ENCODE measurements at regions not wholly inside any gene's neighbourhood (a gene's known extent, or its start where the extent isn't known, plus 50 kb on each side); places are given as distances from the start of the nearest gene placed in this dataset.

DNA sequence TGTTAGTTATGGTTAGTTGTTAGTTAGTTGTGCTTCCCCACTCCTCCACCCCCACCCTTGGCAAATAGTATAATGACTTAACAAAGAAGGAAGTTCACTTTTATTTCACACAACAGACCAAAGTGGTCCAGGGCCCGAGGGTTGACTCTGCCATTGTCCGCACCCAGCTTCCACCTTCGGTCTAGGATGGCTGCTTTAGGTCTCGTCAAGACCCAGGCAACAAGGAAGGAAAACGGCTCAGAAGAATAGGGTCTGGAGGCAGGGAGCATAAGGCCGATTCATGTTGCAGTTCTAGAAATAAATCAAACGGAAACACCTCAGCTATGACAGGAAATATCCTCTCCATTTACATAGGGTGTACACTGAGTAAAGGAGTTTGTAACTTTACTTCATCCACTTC lies 206.0 kb upstream of the CXCR4 start:
- Histone ChIP-seq H3K4me1 (ENCODE audit: insufficient read depth, low read length) (peaks cover 68% of the 10 kb centered on the region), H3K4me2 (ENCODE audit: insufficient read depth, low read length) (no peak overlapping the region)

GRCh38 chr2:136323195-136323594 lies 205.2 kb upstream of the CXCR4 start:
- H3K79me2 ChIP-seq (ENCODE audit: insufficient read depth, low read length): no peaks in the 10 kb centered on the region
- no peak overlapping the region for H3K9ac ChIP-seq (ENCODE audit: low read depth, low read length)
- ATAC-seq (ENCODE audit: insufficient read depth, low read depth) (no peak), DNase-seq (no peak)
- H3K4me2 ChIP-seq (ENCODE audit: insufficient read depth, low read length): no peak overlapping the region
- no peaks in the 10 kb centered on the region for H3K9me3 ChIP-seq (ENCODE audit: insufficient read depth, low read length, severe bottlenecking)
- H4K20me1 ChIP-seq (ENCODE audit: insufficient read depth, low read length): no peaks in the 10 kb centered on the region
- peak overlapping the region; percentile 9; the same call in 1 of the 2 replicates for H3K27ac ChIP-seq (ENCODE audit: low read length)
- peaks cover 70% of the 10 kb centered on the region for H3K4me1 ChIP-seq (ENCODE audit: insufficient read depth, low read length)
- no peak overlapping the region for H2AFZ ChIP-seq (ENCODE audit: low read depth, low read length)
- H3K36me3 ChIP-seq (ENCODE audit: insufficient read depth, low read length): no peaks in the 10 kb centered on the region
- TF ChIP-seq, protein P1, sequence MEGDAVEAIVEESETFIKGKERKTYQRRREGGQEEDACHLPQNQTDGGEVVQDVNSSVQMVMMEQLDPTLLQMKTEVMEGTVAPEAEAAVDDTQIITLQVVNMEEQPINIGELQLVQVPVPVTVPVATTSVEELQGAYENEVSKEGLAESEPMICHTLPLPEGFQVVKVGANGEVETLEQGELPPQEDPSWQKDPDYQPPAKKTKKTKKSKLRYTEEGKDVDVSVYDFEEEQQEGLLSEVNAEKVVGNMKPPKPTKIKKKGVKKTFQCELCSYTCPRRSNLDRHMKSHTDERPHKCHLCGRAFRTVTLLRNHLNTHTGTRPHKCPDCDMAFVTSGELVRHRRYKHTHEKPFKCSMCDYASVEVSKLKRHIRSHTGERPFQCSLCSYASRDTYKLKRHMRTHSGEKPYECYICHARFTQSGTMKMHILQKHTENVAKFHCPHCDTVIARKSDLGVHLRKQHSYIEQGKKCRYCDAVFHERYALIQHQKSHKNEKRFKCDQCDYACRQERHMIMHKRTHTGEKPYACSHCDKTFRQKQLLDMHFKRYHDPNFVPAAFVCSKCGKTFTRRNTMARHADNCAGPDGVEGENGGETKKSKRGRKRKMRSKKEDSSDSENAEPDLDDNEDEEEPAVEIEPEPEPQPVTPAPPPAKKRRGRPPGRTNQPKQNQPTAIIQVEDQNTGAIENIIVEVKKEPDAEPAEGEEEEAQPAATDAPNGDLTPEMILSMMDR (IDR thresholded peaks at IDR 0.05; ENCODE audit: borderline replicate concordance, extremely low read depth, low read length, poor library complexity, severe bottlenecking): no peak
- TF ChIP-seq EZH2 (IDR thresholded peaks at IDR 0.05; ENCODE audit: borderline replicate concordance, low read depth, low read length, severe bottlenecking): no peak
- no peak overlapping the region for H3K4me3 ChIP-seq (ENCODE audit: low read depth in 1 of 2, low read length in 2 of 2)
- H3K27me3 ChIP-seq (ENCODE audit: insufficient read depth, low read length, poor library complexity): no peaks in the 10 kb centered on the region

More for the DNA sequence above, 206.0 kb upstream of the CXCR4 start:
- Histone ChIP-seq H3K36me3 (ENCODE audit: insufficient read depth, low read length) (no peaks in the 10 kb centered on the region), H3K9me3 (ENCODE audit: insufficient read depth, low read length, severe bottlenecking) (no peaks in the 10 kb centered on the region), H3K79me2 (ENCODE audit: insufficient read depth, low read length) (no peaks in the 10 kb centered on the region), H3K27me3 (ENCODE audit: insufficient read depth, low read length, poor library complexity) (no peaks in the 10 kb centered on the region), H2AFZ (ENCODE audit: low read depth, low read length) (no peak overlapping the region), H3K9ac (ENCODE audit: low read depth, low read length) (no peak overlapping the region), H3K27ac (ENCODE audit: low read length) (no peak overlapping the region), H4K20me1 (ENCODE audit: insufficient read depth, low read length) (no peaks in the 10 kb centered on the region), H3K4me3 (ENCODE audit: low read depth in 1 of 2, low read length in 2 of 2) (no peak overlapping the region)
- ATAC-seq (ENCODE audit: insufficient read depth, low read depth) (no peak), DNase-seq (no peak)
- TF ChIP-seq, protein P1 (IDR thresholded peaks at IDR 0.05; ENCODE audit: borderline replicate concordance, extremely low read depth, low read length, poor library complexity, severe bottlenecking): no peak
- no peak for TF ChIP-seq EZH2 (IDR thresholded peaks at IDR 0.05; ENCODE audit: borderline replicate concordance, low read depth, low read length, severe bottlenecking)

DNA sequence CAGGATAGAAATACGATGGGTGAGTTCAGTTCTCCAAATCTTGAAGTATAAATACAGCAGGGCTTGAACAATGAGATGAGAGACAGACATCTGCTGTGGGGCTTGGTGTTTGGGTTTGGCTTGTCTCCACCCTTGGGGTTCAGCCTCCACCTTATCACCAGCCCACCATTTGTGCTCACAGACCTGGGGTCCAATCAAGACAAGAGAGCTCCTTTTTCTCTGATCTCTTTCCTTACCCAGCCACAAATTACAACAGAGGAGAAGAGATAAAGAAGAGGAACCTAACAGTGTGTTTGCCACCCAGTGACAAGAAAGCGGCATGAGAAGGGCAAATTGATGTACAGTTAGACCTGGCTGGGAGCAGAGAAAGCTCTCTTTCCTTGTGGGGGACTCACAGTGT lies 204.5 kb upstream of the CXCR4 start:
- no peaks in the 10 kb centered on the region for H3K36me3 ChIP-seq (ENCODE audit: insufficient read depth, low read length)
- H3K4me1 ChIP-seq (ENCODE audit: insufficient read depth, low read length): peaks cover 70% of the 10 kb centered on the region
- H3K9ac ChIP-seq (ENCODE audit: low read depth, low read length): no peak overlapping the region
- DNase-seq (peak; percentile 25), ATAC-seq (ENCODE audit: insufficient read depth, low read depth) (no peak)
- H3K27ac ChIP-seq (ENCODE audit: low read length): 0 out of 2 replicates have a peak overlapping the region, but pooled peaks have one; percentile 16
- H2AFZ ChIP-seq (ENCODE audit: low read depth, low read length): 0 out of 2 replicates have a peak overlapping the region, but pooled peaks have one; percentile 6
- H3K9me3 ChIP-seq (ENCODE audit: insufficient read depth, low read length, severe bottlenecking): no peaks in the 10 kb centered on the region
- H3K79me2 ChIP-seq (ENCODE audit: insufficient read depth, low read length): no peaks in the 10 kb centered on the region
- TF ChIP-seq, protein P1 (IDR thresholded peaks at IDR 0.05; ENCODE audit: borderline replicate concordance, extremely low read depth, low read length, poor library complexity, severe bottlenecking): peak; percentile 19
- no peak for TF ChIP-seq EZH2 (IDR thresholded peaks at IDR 0.05; ENCODE audit: borderline replicate concordance, low read depth, low read length, severe bottlenecking)
- no peaks in the 10 kb centered on the region for H3K27me3 ChIP-seq (ENCODE audit: insufficient read depth, low read length, poor library complexity)
- H3K4me2 ChIP-seq (ENCODE audit: insufficient read depth, low read length): no peak overlapping the region
- no peaks in the 10 kb centered on the region for H4K20me1 ChIP-seq (ENCODE audit: insufficient read depth, low read length)
- H3K4me3 ChIP-seq (ENCODE audit: low read depth in 1 of 2, low read length in 2 of 2): no peak overlapping the region

Data from DND-41 (cell line).